H1 (cell line): ENCODE measurements at regions not wholly inside any gene's neighbourhood (a gene's known extent, or its start where the extent isn't known, plus 50 kb on each side); places are given as distances from the start of the nearest gene placed in this dataset.

Source experiments
- CTCF ChIA-PET: fragments of 300-600 bp; sonication (Branson Sonifier 250); formaldehyde crosslinking; loops from one replicate; lab custom pipeline; 2021; ENCODE audit not compliant: partially characterized antibody; lab: Charles Lee
- POLR2A ChIA-PET: fragments of 300-600 bp; sonication (Branson Sonifier 250); formaldehyde crosslinking; loops from one replicate; lab custom pipeline; 2021; ENCODE audit warnings: inconsistent platforms; ENCODE audit not compliant: partially characterized antibody; lab: Charles Lee
- DNase-seq, 2 experiments: peaks; one replicate each; pipeline versions ENCODE4 v3.0.0 to v3.0.0-alpha.2; 2010 to 2022; ENCODE audit warnings: low spot score in 2 of 2, low read depth in 1 of 2, mixed read lengths in 1 of 2
- FAIRE-seq: peaks from 2 replicates; lab custom pipeline; 2011; peaks lifted over from hg19 to GRCh38; lab: Jason Lieb, UNC
- H2AFZ ChIP-seq: 2 replicates; pipeline ENCODE4 v1.8.1; 2012; ENCODE audit warnings: low read length, inconsistent platforms
- H2AK5ac ChIP-seq: 2 replicates; pipeline ENCODE4 v1.6.1; 2013; ENCODE audit warnings: low read depth, low read length
- H2BK120ac ChIP-seq: replicated peaks from 2 replicates; pipeline ENCODE3; 2013; ENCODE audit warnings: low read depth, low read length, inconsistent platforms
- H2BK12ac ChIP-seq: 2 replicates; pipeline ENCODE4 v1.6.1; 2013; ENCODE audit warnings: low read depth, low read length
- H2BK15ac ChIP-seq: 2 replicates; pipeline ENCODE4 v1.6.1; 2013; ENCODE audit warnings: low read length
- H2BK20ac ChIP-seq: 2 replicates; pipeline ENCODE4 v1.6.1; 2013; ENCODE audit warnings: low read length
- H2BK5ac ChIP-seq: 2 replicates; pipeline ENCODE4 v1.6.1; 2013; ENCODE audit warnings: low read depth, low read length
- H3K14ac ChIP-seq: 2 replicates; pipeline ENCODE4 v1.6.1; 2013; ENCODE audit warnings: inconsistent platforms; ENCODE audit not compliant: insufficient read length
- H3K18ac ChIP-seq: 2 replicates; pipeline ENCODE4 v1.6.1; 2013; ENCODE audit warnings: low read length; ENCODE audit errors: extremely low read depth
- H3K23ac ChIP-seq: 2 replicates; pipeline ENCODE4 v1.6.1; 2013; ENCODE audit warnings: inconsistent platforms; ENCODE audit not compliant: insufficient read length
- H3K23me2 ChIP-seq: 2 replicates; pipeline ENCODE4 v1.6.1; 2013; ENCODE audit warnings: low read depth, low read length
- H3K27ac ChIP-seq: 2 replicates; pipeline ENCODE4 v1.6.1; 2011; ENCODE audit warnings: low read depth, low read length, inconsistent platforms
- H3K27me3 ChIP-seq, 4 experiments: replicated peaks in 1 of 4; 1 replicate in 1 of 4; 2 replicates in 3 of 4; pipeline versions ENCODE4 v1.6.1 to v1.8.1; 2011 to 2013; ENCODE audit warnings: low read length in 3 of 4, mild to moderate bottlenecking in 3 of 4, inconsistent platforms in 2 of 4, mixed read lengths in 2 of 4, moderate library complexity in 1 of 4; ENCODE audit not compliant: control insufficient read depth in 3 of 4, insufficient read depth in 3 of 4; ENCODE audit errors: extremely low read depth in 1 of 4
- H3K36me3 ChIP-seq, 4 experiments: 2 replicates each; pipeline versions ENCODE4 v1.6.1 to v1.8.1; 2011 to 2013; ENCODE audit warnings: mild to moderate bottlenecking in 4 of 4, low read length in 3 of 4, moderate library complexity in 2 of 4, control low read depth in 1 of 4, inconsistent platforms in 1 of 4; ENCODE audit not compliant: insufficient read depth in 4 of 4, control insufficient read depth in 2 of 4
- H3K4ac ChIP-seq: replicated peaks from 2 replicates; pipeline ENCODE3; 2013; ENCODE audit warnings: low read length, low read depth, mixed read lengths, inconsistent platforms; ENCODE audit not compliant: insufficient read length
- H3K4me1 ChIP-seq, 4 experiments: replicated peaks in 1 of 4; 1 replicate in 1 of 4; 2 replicates in 3 of 4; pipeline versions ENCODE4 v1.6.1 to v1.8.1; 2011 to 2013; ENCODE audit warnings: low read length in 3 of 4, inconsistent platforms in 2 of 4, mixed read lengths in 1 of 4; ENCODE audit not compliant: insufficient read depth in 4 of 4, control insufficient read depth in 3 of 4
- H3K4me2 ChIP-seq, 2 experiments: 2 replicates each; pipeline versions ENCODE4 v1.6.1 to v1.8.1; 2011 to 2013; ENCODE audit warnings: low read depth in 2 of 2, low read length in 2 of 2, control low read depth in 1 of 2, inconsistent platforms in 1 of 2, mild to moderate bottlenecking in 1 of 2; ENCODE audit not compliant: insufficient read depth in 1 of 2
- H3K4me3 ChIP-seq, 4 experiments: fragments of 200-600, 300-600 bp in 1 of 4; sonication (generic), shearing (Covaris generic), sonication (Bioruptor Twin) in 1 of 4; 2 replicates each; pipeline versions ENCODE4 v1.5.1 to v1.8.1; 2011 to 2016; ENCODE audit warnings: low read length in 4 of 4, low read depth in 3 of 4, control low read depth in 2 of 4, inconsistent platforms in 2 of 4, mild to moderate bottlenecking in 2 of 4, mixed read lengths in 1 of 4, moderate library complexity in 1 of 4; ENCODE audit not compliant: insufficient read depth in 2 of 4; ENCODE audit errors: extremely low read depth in 1 of 4
- H3K56ac ChIP-seq: replicated peaks from 2 replicates; pipeline ENCODE3; 2013; ENCODE audit warnings: low read depth, mild to moderate bottlenecking, mixed read lengths, low read length, inconsistent platforms; ENCODE audit not compliant: insufficient read length
- H3K79me1 ChIP-seq: 2 replicates; pipeline ENCODE4 v1.6.1; 2013; ENCODE audit warnings: low read depth, low read length, control low read depth
- H3K79me2 ChIP-seq, 2 experiments: 2 replicates each; pipeline versions ENCODE4 v1.6.1 to v1.8.1; 2012 to 2013; ENCODE audit warnings: low read length in 2 of 2, mild to moderate bottlenecking in 2 of 2, inconsistent platforms in 1 of 2; ENCODE audit not compliant: insufficient read depth in 2 of 2, control insufficient read depth in 1 of 2
- H3K9ac ChIP-seq, 4 experiments: replicated peaks in 1 of 4; 1 replicate in 1 of 4; 2 replicates in 3 of 4; pipeline versions ENCODE4 v1.6.1 to v1.8.1; 2011 to 2013; ENCODE audit warnings: low read depth in 3 of 4, low read length in 3 of 4, control low read depth in 2 of 4, mild to moderate bottlenecking in 2 of 4, moderate library complexity in 2 of 4, inconsistent platforms in 1 of 4; ENCODE audit errors: extremely low read depth in 1 of 4
- H3K9me3 ChIP-seq, 2 experiments: 2 replicates each; pipeline versions ENCODE4 v1.6.1 to v1.8.1; 2012 to 2013; ENCODE audit warnings: mild to moderate bottlenecking in 2 of 2, moderate library complexity in 2 of 2, control low read depth in 1 of 2, inconsistent platforms in 1 of 2, low read depth in 1 of 2, low read length in 1 of 2, mixed read lengths in 1 of 2; ENCODE audit not compliant: insufficient read depth in 2 of 2
- H4K20me1 ChIP-seq, 2 experiments: replicated peaks in 1 of 2; 2 replicates each; pipeline versions ENCODE3 to v1.8.1; 2011 to 2013; ENCODE audit warnings: inconsistent platforms in 2 of 2, low read length in 2 of 2, mild to moderate bottlenecking in 1 of 2; ENCODE audit not compliant: insufficient read depth in 2 of 2, control insufficient read depth in 1 of 2
- H4K5ac ChIP-seq: 2 replicates; pipeline ENCODE4 v1.6.1; 2013; ENCODE audit warnings: low read length, low read depth, mixed read lengths, inconsistent platforms; ENCODE audit not compliant: insufficient read length
- H4K8ac ChIP-seq: 2 replicates; pipeline ENCODE4 v1.8.0; 2013; ENCODE audit warnings: mild to moderate bottlenecking, moderate library complexity, low read length, inconsistent platforms; ENCODE audit not compliant: insufficient read depth; ENCODE audit errors: extremely low read depth
- H4K91ac ChIP-seq: replicated peaks from 2 replicates; pipeline ENCODE3; 2013; ENCODE audit warnings: low read length, mixed read lengths, inconsistent platforms; ENCODE audit not compliant: insufficient read length
- CHD2 ChIP-seq: IDR thresholded peaks from 2 replicates; pipeline ENCODE4 v1.6.1; 2012; ENCODE audit warnings: low read length, improper control_type of control experiment
- CTBP2 ChIP-seq: IDR thresholded peaks from 2 replicates; pipeline ENCODE4 v1.7.0; 2011; ENCODE audit warnings: borderline replicate concordance, mild to moderate bottlenecking, moderate library complexity, mixed read lengths, low read length; ENCODE audit not compliant: insufficient read depth, insufficient read length
- POU5F1 ChIP-seq: IDR thresholded peaks from 2 replicates; pipeline ENCODE4 v1.6.1; 2011; ENCODE audit warnings: low read depth, mild to moderate bottlenecking, low read length, moderate library complexity
- RFX5 ChIP-seq: IDR thresholded peaks from 2 replicates; pipeline ENCODE4 v1.6.1; 2011; ENCODE audit warnings: low read depth, low read length, improper control_type of control experiment, borderline replicate concordance
- SIX5 ChIP-seq: IDR thresholded peaks from 2 replicates; pipeline ENCODE4 v1.6.1; 2011; ENCODE audit warnings: mild to moderate bottlenecking, low read depth, low read length
- WGBS, 2 experiments: shearing (Covaris generic) in 1 of 2; methylation state at CpG; one replicate each; pipeline versions ENCODE4 v1.1.6 to v1.1.7; 2013 to 2015; ENCODE audit warnings: low lambda C conversion rate in 2 of 2, mixed read lengths in 2 of 2, inconsistent platforms in 1 of 2, low coverage in 1 of 2, missing lambda C conversion rate in 1 of 2; ENCODE audit not compliant: insufficient replicate concordance in 2 of 2, insufficient coverage in 1 of 2, insufficient read length in 1 of 2; ENCODE audit errors: extremely low coverage in 1 of 2, missing lambda C conversion rate in 1 of 2; 5-methylcytosine and 5-hydroxymethylcytosine counted together

- 82% methylated on average over 2 of the region's 2 CpGs; no CpG with 5 or more reads in 1 of the 2 experiments for WGBS, 2 experiments
- Histone ChIP-seq H3K79me1 (no peaks in the 10 kb centered on the region), H3K36me3 (no peaks in the 10 kb centered on the region), H3K14ac (no peak overlapping the region), H2BK12ac (no peak overlapping the region), H2AK5ac (no peak overlapping the region), H3K9me3 (no peaks in the 10 kb centered on the region), H3K23me2 (no peaks in the 10 kb centered on the region), H3K56ac (no peak overlapping the region), H4K91ac (no peak overlapping the region), H3K9ac (no peak overlapping the region), H2BK20ac (no peak overlapping the region), H4K5ac (no peak overlapping the region), H3K4ac (no peak overlapping the region), H3K4me2 (no peak overlapping the region), H3K18ac (no peak overlapping the region), H2BK5ac (no peak overlapping the region), H3K79me2 (no peaks in the 10 kb centered on the region), H3K4me1 (no peaks in the 10 kb centered on the region), H2BK15ac (no peak overlapping the region), H2BK120ac (no peak overlapping the region), H4K20me1 (no peaks in the 10 kb centered on the region), H4K8ac (no peak overlapping the region), H3K4me3 (no peak overlapping the region), H3K27ac (no peak overlapping the region), H3K27me3 (no peaks in the 10 kb centered on the region), H2AFZ (no peak overlapping the region)
- DNase-seq (no peak), FAIRE-seq (no peak)
- POLR2A ChIA-PET = no interaction called here
- CTCF ChIA-PET = interaction anchor here (1.0 to 1.1 kb wide), 3 partner anchors 10 to 102 kb away, joined by 3 to 4 read pairs (median 4); no protein-coding TSS in a partner anchor
- TF ChIP-seq POU5F1 (no peak), CTBP2 (no peak), RFX5 (no peak), CHD2 (no peak), SIX5 (no peak)
- TF ChIP-seq, all 59 proteins: peak for 0
- no peak overlapping the region for H3K23ac ChIP-seq
Measured at GRCh38 chr2:204362581-204362980, 182.7 kb upstream of the PARD3B start.
